ENCODE measurements at regions not wholly inside any gene's neighbourhood (a gene's known extent, or its start where the extent isn't known, plus 50 kb on each side); places are given as distances from the start of the nearest gene placed in this dataset.

GRCh38 chr13:72170571-72170970 lies 303.6 kb upstream of the DACH1 start:
- TF ChIP-seq, protein P1, sequence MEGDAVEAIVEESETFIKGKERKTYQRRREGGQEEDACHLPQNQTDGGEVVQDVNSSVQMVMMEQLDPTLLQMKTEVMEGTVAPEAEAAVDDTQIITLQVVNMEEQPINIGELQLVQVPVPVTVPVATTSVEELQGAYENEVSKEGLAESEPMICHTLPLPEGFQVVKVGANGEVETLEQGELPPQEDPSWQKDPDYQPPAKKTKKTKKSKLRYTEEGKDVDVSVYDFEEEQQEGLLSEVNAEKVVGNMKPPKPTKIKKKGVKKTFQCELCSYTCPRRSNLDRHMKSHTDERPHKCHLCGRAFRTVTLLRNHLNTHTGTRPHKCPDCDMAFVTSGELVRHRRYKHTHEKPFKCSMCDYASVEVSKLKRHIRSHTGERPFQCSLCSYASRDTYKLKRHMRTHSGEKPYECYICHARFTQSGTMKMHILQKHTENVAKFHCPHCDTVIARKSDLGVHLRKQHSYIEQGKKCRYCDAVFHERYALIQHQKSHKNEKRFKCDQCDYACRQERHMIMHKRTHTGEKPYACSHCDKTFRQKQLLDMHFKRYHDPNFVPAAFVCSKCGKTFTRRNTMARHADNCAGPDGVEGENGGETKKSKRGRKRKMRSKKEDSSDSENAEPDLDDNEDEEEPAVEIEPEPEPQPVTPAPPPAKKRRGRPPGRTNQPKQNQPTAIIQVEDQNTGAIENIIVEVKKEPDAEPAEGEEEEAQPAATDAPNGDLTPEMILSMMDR (conservative IDR thresholded peaks at IDR 0.05; ENCODE audit: low read length): no peak
- TF ChIP-seq EZH2phosphoT487 (IDR thresholded peaks at IDR 0.05; ENCODE audit: borderline replicate concordance): no peak

Data from Loucy (cell line).